ENCODE measurements at regions not wholly inside any gene's neighbourhood (a gene's known extent, or its start where the extent isn't known, plus 50 kb on each side); places are given as distances from the start of the nearest gene placed in this dataset.

DNA sequence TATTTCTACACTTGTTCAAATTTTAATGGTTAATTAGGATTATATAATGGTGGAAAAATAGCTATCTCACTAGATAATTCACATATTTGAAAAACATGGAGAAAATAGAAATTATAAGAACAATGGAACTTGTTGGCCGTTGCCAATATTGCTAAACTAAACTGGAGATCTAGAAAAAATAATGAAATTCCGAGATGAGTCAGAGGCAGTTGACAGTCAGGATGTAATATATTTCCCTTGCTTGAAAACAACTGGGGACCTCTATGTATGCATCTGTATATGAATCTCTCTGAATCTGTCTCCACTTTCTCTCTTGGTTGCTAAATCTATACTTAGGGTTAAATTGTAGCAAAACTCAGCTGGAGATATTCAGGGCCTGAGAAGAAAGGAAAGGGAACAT, 1108.2 kb upstream of the GJE1 start:
- DNase-seq, result no peak

- DNase-seq, result no peak
Measured at GRCh38 chr6:141017941-141018340, 1114.8 kb upstream of the GJE1 start.

- DNase-seq, result no peak
Measured at GRCh38 chr6:141000917-141001316, 1131.8 kb upstream of the GJE1 start.

DNA sequence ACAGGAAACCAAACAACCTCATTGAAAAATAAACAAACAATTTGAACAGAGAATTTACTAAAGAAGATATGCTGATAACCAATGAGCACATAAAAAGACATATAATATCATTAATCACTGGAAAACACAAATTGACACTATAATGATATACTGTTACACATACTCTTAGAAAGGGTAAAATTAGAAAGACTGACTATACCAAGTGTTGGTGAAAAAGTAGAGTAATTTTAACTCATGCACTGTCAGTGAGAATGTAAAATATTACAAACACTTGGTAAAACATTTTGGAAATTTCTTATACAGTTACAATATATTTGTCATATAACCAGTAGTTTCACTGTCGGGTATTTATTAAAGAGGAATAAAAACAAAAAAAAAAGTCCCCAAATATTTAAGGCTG, 1139.2 kb upstream of the GJE1 start:
- no peak for DNase-seq

DNA sequence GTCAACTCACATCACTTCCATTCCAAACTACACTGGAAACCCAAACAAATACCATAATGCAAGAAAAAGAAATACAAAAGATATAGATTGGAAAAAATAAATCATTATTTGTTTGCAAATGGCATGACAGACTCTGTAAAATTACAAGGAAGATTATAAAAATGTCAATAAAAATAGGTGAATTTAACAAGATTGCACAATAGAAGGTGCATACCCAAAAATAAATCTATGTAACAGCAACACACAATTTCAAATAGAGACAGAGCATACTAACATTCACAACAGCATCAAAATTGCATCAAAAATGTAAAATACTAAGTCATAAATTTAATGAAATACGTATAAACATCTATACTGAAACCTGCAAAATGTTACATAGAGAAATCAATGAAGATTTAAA, 1140.0 kb upstream of the GJE1 start:
- DNase-seq, result no peak

DNA sequence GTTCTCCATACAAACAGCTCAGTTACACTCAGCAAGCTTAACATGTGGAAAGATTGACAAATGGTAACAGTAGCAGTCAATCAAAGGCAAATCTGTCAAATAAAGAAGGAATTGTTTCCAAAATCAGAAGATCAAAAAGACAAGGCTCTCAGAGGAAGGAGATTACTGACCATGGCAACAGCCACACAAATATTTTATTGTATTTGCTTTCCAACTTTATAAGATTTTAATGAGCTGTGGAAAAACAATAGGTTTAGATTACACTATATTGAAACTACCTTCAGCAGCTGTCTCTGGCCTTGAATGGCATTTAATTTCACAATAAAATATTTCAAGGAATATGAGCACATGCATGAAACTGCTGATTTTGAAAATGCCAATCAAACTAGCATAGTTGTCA, 1143.9 kb upstream of the GJE1 start:
- no peak for DNase-seq

GRCh38 chr6:140987364-140988155, 1145.2 kb upstream of the GJE1 start:
- DNase-seq, result no peak

GRCh38 chr6:140985679-140986275, 1146.9 kb upstream of the GJE1 start:
- no peak for DNase-seq

GRCh38 chr6:140980265-140980887, 1152.3 kb upstream of the GJE1 start:
- DNase-seq, result no peak

GRCh38 chr6:140979642-140980091, 1153.1 kb upstream of the GJE1 start:
- DNase-seq, result no peak

DNA sequence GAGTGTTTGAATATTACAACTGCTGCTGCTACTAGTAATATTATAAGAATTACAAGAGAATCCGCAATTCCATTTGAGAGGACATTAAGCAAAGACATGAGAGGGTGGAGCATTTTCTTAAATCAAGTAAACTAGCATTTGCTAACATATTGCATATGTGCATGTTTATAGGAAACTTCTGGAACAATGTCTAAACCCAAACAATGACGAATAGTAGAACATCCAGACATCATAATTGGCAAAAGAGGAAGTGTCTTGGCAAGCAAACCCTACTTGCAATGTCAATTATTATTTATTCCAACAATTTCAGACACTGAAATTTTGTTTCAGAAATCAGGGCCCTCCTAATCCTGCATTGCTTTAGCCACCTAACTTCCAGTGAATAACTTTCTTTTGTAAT, 1155.3 kb upstream of the GJE1 start:
- DNase-seq, result no peak

DNA sequence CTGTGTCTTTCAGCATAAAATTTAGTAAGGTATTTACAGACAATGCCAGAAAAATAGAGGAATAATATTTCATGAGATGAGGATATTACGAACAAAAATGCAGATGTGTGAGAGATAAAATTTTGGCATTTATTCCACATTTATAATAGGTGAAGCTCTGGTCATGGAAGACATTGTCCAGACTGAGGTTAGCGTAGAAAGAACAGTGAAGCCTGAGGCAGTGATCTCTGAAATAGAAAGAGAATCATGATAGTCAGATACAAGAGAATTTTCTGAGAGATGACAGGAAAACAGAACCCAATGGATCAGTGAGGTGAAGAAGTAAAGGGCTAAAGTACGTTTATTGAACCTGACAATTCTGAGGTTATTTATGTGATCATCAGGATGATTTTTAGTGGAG, 1155.9 kb upstream of the GJE1 start:
- DNase-seq, result no peak

DNA sequence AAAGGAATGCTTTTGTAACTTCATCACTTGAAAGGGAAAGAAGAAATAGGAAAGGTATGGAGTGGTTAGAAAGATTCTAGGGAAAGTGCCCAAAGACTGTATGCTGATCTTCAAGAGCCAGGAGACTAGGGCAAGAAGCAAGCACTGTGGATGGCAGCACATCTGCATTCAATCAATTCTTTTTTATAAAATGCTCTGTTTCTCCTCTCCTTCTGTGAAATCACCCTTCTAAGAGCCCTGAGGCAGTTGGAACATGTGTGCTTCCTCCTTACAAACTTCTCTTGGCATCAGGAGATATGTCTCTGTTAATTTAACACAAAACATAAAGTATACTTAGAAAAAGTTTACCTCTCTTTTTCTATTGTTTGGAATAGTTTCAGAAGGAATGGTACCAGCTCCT, 1162.2 kb upstream of the GJE1 start:
- no peak for DNase-seq

GRCh38 chr6:140968062-140968461, 1164.7 kb upstream of the GJE1 start:
- DNase-seq, result no peak

GRCh38 chr6:140966676-140967075, 1166.0 kb upstream of the GJE1 start:
- no peak for DNase-seq

DNA sequence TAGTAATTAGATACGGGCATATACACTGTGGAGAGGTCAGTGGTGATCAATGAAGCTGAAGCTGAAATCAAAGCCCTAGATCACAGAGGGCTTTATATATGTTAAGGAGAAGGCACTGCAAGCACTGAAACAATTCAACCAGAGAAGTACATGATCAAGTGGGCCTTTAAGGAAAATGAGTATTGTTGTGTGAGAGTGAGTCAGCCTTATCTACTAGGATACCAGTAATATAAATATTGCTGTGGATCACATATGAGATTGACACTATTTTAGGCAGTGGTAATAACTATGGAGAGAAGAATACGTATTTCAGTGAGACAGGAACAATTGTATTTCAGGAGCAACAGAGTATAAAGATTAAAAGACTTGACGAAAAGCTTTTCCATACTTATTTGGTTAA, 1172.2 kb upstream of the GJE1 start:
- DNase-seq, result no peak

DNA sequence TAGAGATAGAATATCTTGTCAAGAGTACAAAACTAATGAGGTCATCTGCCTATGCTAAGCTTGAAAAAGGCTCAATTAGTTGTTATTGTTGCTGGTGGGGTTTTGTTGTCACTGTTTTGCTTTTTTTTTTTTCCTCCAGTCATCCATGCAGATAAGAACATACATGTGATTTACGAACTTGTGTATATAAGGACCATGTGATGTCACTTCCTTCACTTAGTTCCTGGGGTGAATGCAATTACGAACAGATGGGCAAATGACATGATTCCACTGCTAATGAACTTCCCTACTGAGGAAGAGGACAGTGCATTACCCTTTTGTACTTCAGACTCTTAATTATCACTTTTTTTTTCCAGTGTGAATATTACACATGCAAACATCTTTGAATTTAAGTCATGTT, 1175.3 kb upstream of the GJE1 start:
- DNase-seq, result no peak

- DNase-seq, result peak; percentile 97
Measured at GRCh38 chr6:140956571-140957369, 1176.0 kb upstream of the GJE1 start.

DNA sequence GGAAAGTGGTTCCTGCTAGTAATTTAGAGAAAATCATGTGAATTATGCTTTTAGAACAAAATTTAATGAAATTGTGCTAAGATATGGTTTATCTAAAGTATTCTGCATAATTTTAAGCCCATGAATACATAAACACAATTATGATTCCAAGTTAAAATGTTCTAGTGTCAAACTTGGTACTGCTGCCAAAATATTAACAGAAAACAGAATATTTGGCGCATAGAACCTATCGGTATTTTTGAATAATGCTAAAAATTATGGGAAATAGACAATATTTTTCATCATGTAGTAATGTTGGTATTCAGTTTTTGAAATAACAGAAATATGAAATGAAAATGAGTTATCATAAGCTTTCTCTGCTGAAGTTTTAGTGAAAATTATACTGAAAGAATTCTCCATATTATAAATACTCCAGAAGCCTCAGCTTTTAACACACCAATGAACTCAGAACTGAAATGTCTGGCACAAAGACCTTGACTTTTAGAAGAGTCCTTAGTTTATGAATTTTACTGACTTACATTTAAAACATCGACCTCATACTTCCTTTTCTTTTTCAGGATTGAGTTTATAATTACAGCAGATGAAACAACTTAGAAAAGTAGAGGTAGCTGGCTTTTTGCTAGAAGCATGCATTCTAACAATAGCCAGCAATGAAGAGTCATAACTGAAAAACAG, 1192.3 kb upstream of the GJE1 start:
- DNase-seq, result no peak

GRCh38 chr6:140932909-140933308, 1199.8 kb upstream of the GJE1 start:
- DNase-seq, result no peak

DNA sequence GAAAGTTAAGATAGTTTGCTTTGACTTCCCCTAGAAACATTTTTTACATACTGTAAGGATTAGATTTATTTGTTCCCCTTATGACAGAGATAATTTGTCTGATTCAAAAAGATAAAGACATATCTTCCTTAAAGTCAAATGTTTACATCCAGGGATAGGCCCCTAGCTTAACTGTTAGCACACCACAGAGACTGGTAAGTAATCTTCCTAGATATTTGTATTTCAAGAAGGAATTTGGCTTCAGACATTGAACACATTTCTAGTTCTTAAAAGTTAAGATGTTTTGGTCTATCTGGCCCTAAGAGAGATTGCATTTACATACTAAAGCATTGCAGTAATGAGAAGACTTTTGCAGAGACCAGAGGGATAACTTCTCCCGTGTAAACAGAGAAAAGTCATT, 1201.1 kb upstream of the GJE1 start:
- no peak for DNase-seq

GRCh38 chr6:140929121-140929520, 1203.6 kb upstream of the GJE1 start:
- no peak for DNase-seq

GRCh38 chr6:140923048-140923447, 1209.7 kb upstream of the GJE1 start:
- DNase-seq, result no peak
